DND-41 (cell line): ENCODE measurements at regions not wholly inside any gene's neighbourhood (a gene's known extent, or its start where the extent isn't known, plus 50 kb on each side); places are given as distances from the start of the nearest gene placed in this dataset.
A peak's percentile ranks its signal among the peaks of the same experiment; 100 is the strongest.
"Not testable (repeated sequence)": the region's sequence is repeated elsewhere in the genome, so short reads cannot be mapped to it uniquely, and the experiment has no call there.

Experiments
- ATAC-seq: fragments of 200-7000 bp; cut with Tn5 transposase; 3 replicates; pipeline ENCODE4 v1.9.1; 2021; ENCODE audit warnings: low read depth; ENCODE audit not compliant: insufficient read depth
- DNase-seq: peaks from one replicate; pipeline ENCODE4 v3.0.0-alpha.2; 2020
- H2AFZ ChIP-seq: 2 replicates; pipeline ENCODE4 v1.6.0; 2012; ENCODE audit warnings: low read depth, low read length
- H3K27ac ChIP-seq: 2 replicates; pipeline ENCODE4 v1.5.1; 2012; ENCODE audit warnings: low read length, inconsistent platforms
- H3K27me3 ChIP-seq: fragments of 200-600 bp; sonication (generic); 2 replicates; pipeline ENCODE4 v1.6.0; 2012; ENCODE audit warnings: low read length, mild to moderate bottlenecking, inconsistent platforms; ENCODE audit not compliant: insufficient read depth, poor library complexity
- H3K36me3 ChIP-seq: 2 replicates; pipeline ENCODE4 v1.5.1; 2012; ENCODE audit warnings: low read length, inconsistent platforms; ENCODE audit not compliant: insufficient read depth
- H3K4me1 ChIP-seq: 2 replicates; pipeline ENCODE4 v1.5.1; 2012; ENCODE audit warnings: mild to moderate bottlenecking, low read length; ENCODE audit not compliant: insufficient read depth
- H3K4me2 ChIP-seq: 2 replicates; pipeline ENCODE4 v1.6.0; 2012; ENCODE audit warnings: mild to moderate bottlenecking, moderate library complexity, low read length, inconsistent platforms; ENCODE audit not compliant: insufficient read depth
- H3K4me3 ChIP-seq, 2 experiments: fragments of 200-600 bp in 1 of 2; shearing (Covaris generic) in 1 of 2; 2 replicates each; pipeline ENCODE4 v1.5.1; 2012 to 2016; ENCODE audit warnings: inconsistent platforms in 2 of 2, low read length in 2 of 2, mild to moderate bottlenecking in 2 of 2, low read depth in 1 of 2, moderate library complexity in 1 of 2
- H3K79me2 ChIP-seq: 2 replicates; pipeline ENCODE4 v1.6.0; 2012; ENCODE audit warnings: low read length, inconsistent platforms; ENCODE audit not compliant: insufficient read depth
- H3K9ac ChIP-seq: 2 replicates; pipeline ENCODE4 v1.6.0; 2012; ENCODE audit warnings: low read depth, mild to moderate bottlenecking, inconsistent platforms, low read length, moderate library complexity
- H3K9me3 ChIP-seq: 2 replicates; pipeline ENCODE4 v1.5.1; 2012; ENCODE audit warnings: low read length, moderate library complexity, mild to moderate bottlenecking, inconsistent platforms; ENCODE audit not compliant: insufficient read depth, severe bottlenecking
- H4K20me1 ChIP-seq: 2 replicates; pipeline ENCODE4 v1.6.0; 2012; ENCODE audit warnings: low read length; ENCODE audit not compliant: insufficient read depth
- EZH2 ChIP-seq: IDR thresholded peaks from 3 replicates; pipeline ENCODE4 v1.6.1; 2012; ENCODE audit warnings: borderline replicate concordance, low read depth, mild to moderate bottlenecking, moderate library complexity, low read length, inconsistent platforms; ENCODE audit not compliant: severe bottlenecking
- TF ChIP-seq, protein P1 (sequence below): IDR thresholded peaks from 2 replicates; pipeline ENCODE4 v1.5.1; 2012; ENCODE audit warnings: borderline replicate concordance, low read length, moderate library complexity, mild to moderate bottlenecking; ENCODE audit not compliant: poor library complexity, severe bottlenecking; ENCODE audit errors: extremely low read depth

DNA sequence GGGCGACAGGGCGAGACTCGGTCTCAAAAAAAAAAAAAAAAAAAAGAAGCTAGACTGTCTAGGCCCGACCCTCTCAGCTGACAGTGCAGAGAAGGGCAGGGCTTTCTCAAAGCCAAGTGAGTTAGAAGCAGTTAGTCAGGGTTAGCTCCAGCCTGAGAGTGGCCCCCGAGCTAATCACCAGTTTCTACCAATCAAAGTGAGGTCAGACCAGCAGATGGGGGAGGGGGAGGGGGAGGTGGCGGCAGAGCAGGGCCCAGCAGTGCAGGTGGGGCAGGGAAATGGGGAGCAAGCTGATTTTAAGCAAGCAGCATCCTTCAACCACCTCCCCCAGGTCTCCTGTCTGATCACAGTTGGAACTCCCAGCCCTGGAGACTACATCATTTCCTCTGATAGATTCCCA, 55.3 kb upstream of the PRR5 start:
- Histone ChIP-seq H3K36me3 (no peaks in the 10 kb centered on the region), H2AFZ (no peak overlapping the region), H3K4me2 (no peak overlapping the region), H3K27me3 (no peaks in the 10 kb centered on the region), H3K9ac (no peak overlapping the region), H4K20me1 (no peaks in the 10 kb centered on the region), H3K79me2 (no peaks in the 10 kb centered on the region), H3K27ac (no peak overlapping the region), H3K9me3 (no peaks in the 10 kb centered on the region), H3K4me1 (no peaks in the 10 kb centered on the region), H3K4me3 (no peak overlapping the region)
- TF ChIP-seq, protein P1, sequence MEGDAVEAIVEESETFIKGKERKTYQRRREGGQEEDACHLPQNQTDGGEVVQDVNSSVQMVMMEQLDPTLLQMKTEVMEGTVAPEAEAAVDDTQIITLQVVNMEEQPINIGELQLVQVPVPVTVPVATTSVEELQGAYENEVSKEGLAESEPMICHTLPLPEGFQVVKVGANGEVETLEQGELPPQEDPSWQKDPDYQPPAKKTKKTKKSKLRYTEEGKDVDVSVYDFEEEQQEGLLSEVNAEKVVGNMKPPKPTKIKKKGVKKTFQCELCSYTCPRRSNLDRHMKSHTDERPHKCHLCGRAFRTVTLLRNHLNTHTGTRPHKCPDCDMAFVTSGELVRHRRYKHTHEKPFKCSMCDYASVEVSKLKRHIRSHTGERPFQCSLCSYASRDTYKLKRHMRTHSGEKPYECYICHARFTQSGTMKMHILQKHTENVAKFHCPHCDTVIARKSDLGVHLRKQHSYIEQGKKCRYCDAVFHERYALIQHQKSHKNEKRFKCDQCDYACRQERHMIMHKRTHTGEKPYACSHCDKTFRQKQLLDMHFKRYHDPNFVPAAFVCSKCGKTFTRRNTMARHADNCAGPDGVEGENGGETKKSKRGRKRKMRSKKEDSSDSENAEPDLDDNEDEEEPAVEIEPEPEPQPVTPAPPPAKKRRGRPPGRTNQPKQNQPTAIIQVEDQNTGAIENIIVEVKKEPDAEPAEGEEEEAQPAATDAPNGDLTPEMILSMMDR: no peak
- no peak for TF ChIP-seq EZH2
- DNase-seq: peak; percentile 25
- peak; percentile 53 for ATAC-seq

DNA sequence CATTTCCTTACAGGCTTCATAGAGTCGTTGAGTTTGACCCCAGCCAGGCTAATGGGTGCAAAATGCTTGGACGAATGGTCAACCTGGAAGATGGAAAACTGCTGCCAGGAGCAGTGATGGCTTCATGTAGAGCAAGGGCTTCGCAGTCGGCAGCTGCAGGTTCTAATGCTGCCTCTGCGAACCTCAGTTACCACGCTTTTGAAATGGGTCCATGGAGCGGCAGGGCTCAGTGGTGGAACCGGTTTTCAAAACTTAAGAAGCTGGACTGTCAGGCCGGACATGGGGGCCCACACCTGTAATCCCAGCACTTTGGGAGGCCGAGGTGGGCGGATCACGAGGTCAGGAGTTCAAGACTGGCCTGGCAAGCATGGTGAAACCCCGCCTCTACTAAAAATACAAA, 55.9 kb upstream of the PRR5 start:
- H3K4me2 ChIP-seq: no peak overlapping the region
- no peaks in the 10 kb centered on the region for H3K9me3 ChIP-seq
- H4K20me1 ChIP-seq: no peaks in the 10 kb centered on the region
- DNase-seq (no peak), ATAC-seq (no peak)
- H2AFZ ChIP-seq: no peak overlapping the region
- no peaks in the 10 kb centered on the region for H3K27me3 ChIP-seq
- no peaks in the 10 kb centered on the region for H3K36me3 ChIP-seq
- H3K27ac ChIP-seq: no peak overlapping the region
- no peaks in the 10 kb centered on the region for H3K4me1 ChIP-seq
- TF ChIP-seq, protein P1: no peak
- no peak for TF ChIP-seq EZH2
- no peaks in the 10 kb centered on the region for H3K79me2 ChIP-seq
- no peak overlapping the region for H3K9ac ChIP-seq
- H3K4me3 ChIP-seq: no peak overlapping the region

DNA sequence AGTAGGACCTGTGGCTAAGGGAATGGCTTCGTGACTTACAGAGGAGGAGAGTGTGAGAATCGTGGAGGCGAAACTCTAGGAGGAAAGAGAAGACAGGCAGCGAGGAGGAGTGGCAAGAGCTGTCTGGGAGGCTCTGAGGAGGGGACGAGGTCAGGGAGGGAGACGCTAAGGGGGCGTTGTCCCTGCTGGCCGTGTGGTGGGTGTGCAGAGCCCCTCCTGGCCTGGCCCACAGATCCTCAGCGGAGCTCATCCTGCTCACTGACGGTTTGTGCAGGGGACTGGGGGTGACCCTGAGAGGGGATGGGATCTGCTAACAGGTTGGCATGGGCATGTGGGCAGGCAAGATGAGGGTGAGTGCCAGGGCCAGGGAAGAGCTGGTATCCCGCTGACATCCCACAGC, 56.5 kb upstream of the PRR5 start:
- no peaks in the 10 kb centered on the region for H3K9me3 ChIP-seq
- no peaks in the 10 kb centered on the region for H3K36me3 ChIP-seq
- H2AFZ ChIP-seq: no peak overlapping the region
- no peaks in the 10 kb centered on the region for H3K27me3 ChIP-seq
- H3K79me2 ChIP-seq: no peaks in the 10 kb centered on the region
- no peak overlapping the region for H3K9ac ChIP-seq
- no peak overlapping the region for H3K4me2 ChIP-seq
- no peaks in the 10 kb centered on the region for H3K4me1 ChIP-seq
- no peak overlapping the region for H3K4me3 ChIP-seq
- no peaks in the 10 kb centered on the region for H4K20me1 ChIP-seq
- TF ChIP-seq, protein P1: no peak
- TF ChIP-seq EZH2: no peak
- DNase-seq (no peak), ATAC-seq (no peak)
- no peak overlapping the region for H3K27ac ChIP-seq

DNA sequence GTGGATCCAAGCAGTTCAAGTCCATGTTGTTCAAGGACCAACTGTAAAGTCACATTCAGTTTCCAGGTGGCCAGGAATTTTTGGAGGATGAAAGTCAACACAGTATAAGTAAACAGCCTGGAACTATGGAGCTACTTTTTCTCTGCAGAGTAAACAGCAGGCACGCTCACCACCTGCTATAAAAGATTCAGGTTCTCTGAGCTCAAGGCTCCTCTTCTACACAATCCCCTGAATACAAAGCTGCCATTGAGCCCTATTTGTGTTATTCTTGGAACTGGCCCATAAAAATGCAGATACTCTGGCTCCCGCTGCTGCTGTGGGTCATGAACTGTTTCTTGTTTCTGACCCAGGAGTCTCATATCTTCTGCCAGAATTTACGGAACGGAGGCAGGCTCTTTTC, 56.9 kb upstream of the PRR5 start:
- Histone ChIP-seq H3K4me1 (no peaks in the 10 kb centered on the region), H3K4me3 (no peak overlapping the region), H3K27me3 (no peaks in the 10 kb centered on the region), H3K4me2 (no peak overlapping the region), H3K36me3 (no peaks in the 10 kb centered on the region), H3K79me2 (no peaks in the 10 kb centered on the region), H2AFZ (no peak overlapping the region), H3K9me3 (no peaks in the 10 kb centered on the region), H3K9ac (no peak overlapping the region), H4K20me1 (no peaks in the 10 kb centered on the region), H3K27ac (no peak overlapping the region)
- ATAC-seq: no peak
- TF ChIP-seq, protein P1: no peak
- no peak for TF ChIP-seq EZH2
- DNase-seq: no peak

DNA sequence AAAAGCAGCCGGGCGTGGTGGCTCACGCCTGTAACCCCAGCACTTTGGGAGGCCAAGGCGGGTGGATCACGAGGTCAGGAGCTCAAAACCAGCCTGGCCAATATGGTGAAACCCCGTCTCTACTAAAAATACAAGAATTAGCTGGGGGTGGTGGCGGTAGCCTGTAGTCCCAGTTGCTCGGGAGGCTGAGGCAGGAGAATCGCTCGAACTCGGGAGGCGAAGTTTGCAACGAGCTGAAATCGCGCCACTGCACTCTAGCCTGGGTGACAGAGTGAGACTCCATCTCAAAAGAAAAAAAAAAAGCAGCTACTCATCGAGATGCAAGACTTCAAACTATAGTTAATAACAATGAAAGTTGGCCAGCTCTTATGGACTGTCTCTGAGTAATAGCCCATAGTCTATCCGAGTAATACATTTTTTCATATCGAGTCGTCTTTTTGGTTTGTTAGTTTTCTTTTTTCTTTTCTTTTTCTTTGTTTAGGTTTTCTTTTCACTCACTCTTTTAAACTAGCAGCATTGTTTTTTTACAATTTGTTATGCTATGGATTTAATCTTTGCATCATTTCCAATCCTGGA, 58.4 kb upstream of the PRR5 start:
- H3K27me3 ChIP-seq, H3K9ac ChIP-seq, DNase-seq, H2AFZ ChIP-seq, H3K36me3 ChIP-seq, H3K9me3 ChIP-seq, H3K4me1 ChIP-seq, H3K79me2 ChIP-seq, H3K4me3 ChIP-seq, ATAC-seq, H3K4me2 ChIP-seq, H4K20me1 ChIP-seq, H3K27ac ChIP-seq: not testable (repeated sequence)
